Colonic mucosa (tissue), 4 donors: ENCODE measurements at regions not wholly inside any gene's neighbourhood (a gene's known extent, or its start where the extent isn't known, plus 50 kb on each side); places are given as distances from the start of the nearest gene placed in this dataset.

Experiments used
- DNase-seq: peaks from one replicate; pipeline ENCODE4 v3.0.0-alpha.2; 2020
- H3K27ac ChIP-seq: fragments of 200-600 bp; one replicate; pipeline ENCODE4 v1.8.0; 2021
- H3K27me3 ChIP-seq: fragments of 200-600 bp; one replicate; pipeline ENCODE4 v1.8.0; 2021
- H3K36me3 ChIP-seq: fragments of 200-600 bp; one replicate; pipeline ENCODE4 v1.8.0; 2021
- H3K4me1 ChIP-seq: fragments of 200-600 bp; one replicate; pipeline ENCODE4 v1.8.0; 2021; ENCODE audit warnings: mild to moderate bottlenecking
- H3K4me3 ChIP-seq: fragments of 200-600 bp; one replicate; pipeline ENCODE4 v1.8.0; 2021
- H3K9ac ChIP-seq, 2 donors: one replicate each; pipeline ENCODE4 v1.7.0; 2013; ENCODE audit warnings: control low read depth in 2 of 2, low read depth in 2 of 2, low read length in 2 of 2
- H3K9me3 ChIP-seq: fragments of 200-600 bp; one replicate; pipeline ENCODE4 v1.8.0; 2021
- CTCF ChIP-seq: fragments of 200-600 bp; IDR thresholded peaks from one replicate; pipeline ENCODE4 v1.8.0; 2022; ENCODE audit warnings: antibody characterized with exemption, mild to moderate bottlenecking
- intact Hi-C: fragments of 100-400 bp; cut with DNase I; formaldehyde crosslinking; loops from one replicate; pipeline ENCODE4 v1.14.1; 2022
- donor health status: healthy.
- donor health status: DM: no; HTN: no; CAD: no.
- donor health status: DM: no; HTN: no; CAD: no.

GRCh38 chr1:181392613-181393220, 90.6 kb upstream of the CACNA1E start:
- H3K4me3 ChIP-seq: no peak overlapping the region
- H3K27me3 ChIP-seq: no peaks in the 10 kb centered on the region
- TF ChIP-seq CTCF: no peak
- H3K9me3 ChIP-seq: no peaks in the 10 kb centered on the region
- intact Hi-C loops: no loop called here
- no peak for DNase-seq
- no peak overlapping the region for H3K27ac ChIP-seq
- H3K9ac ChIP-seq: no peak overlapping the region
- no peaks in the 10 kb centered on the region for H3K4me1 ChIP-seq
- no peaks in the 10 kb centered on the region for H3K36me3 ChIP-seq

- intact Hi-C loops: no loop called here
Observed at GRCh38 chr1:181394766-181395165, 88.6 kb upstream of the CACNA1E start.

GRCh38 chr1:181396171-181396670, 87.1 kb upstream of the CACNA1E start:
- Histone ChIP-seq H3K4me1 (no peaks in the 10 kb centered on the region), H3K4me3 (no peak overlapping the region), H3K9ac (no peak overlapping the region), H3K27me3 (no peaks in the 10 kb centered on the region), H3K9me3 (no peaks in the 10 kb centered on the region), H3K27ac (no peak overlapping the region), H3K36me3 (no peaks in the 10 kb centered on the region)
- no peak for DNase-seq
- no peak for TF ChIP-seq CTCF
- intact Hi-C loops: no loop called here

More at GRCh38 chr1:181394766-181395165, 88.6 kb upstream of the CACNA1E start:
- no peaks in the 10 kb centered on the region for H3K9me3 ChIP-seq
- H3K27ac ChIP-seq: no peak overlapping the region
- no peaks in the 10 kb centered on the region for H3K36me3 ChIP-seq
- H3K4me1 ChIP-seq: no peaks in the 10 kb centered on the region
- no peaks in the 10 kb centered on the region for H3K27me3 ChIP-seq
- DNase-seq: no peak
- no peak overlapping the region for H3K4me3 ChIP-seq
- no peak for TF ChIP-seq CTCF
- no peak overlapping the region for H3K9ac ChIP-seq

GRCh38 chr1:181396811-181397210, 86.5 kb upstream of the CACNA1E start:
- no peaks in the 10 kb centered on the region for H3K27me3 ChIP-seq
- no peaks in the 10 kb centered on the region for H3K4me1 ChIP-seq
- H3K9ac ChIP-seq: no peak overlapping the region
- DNase-seq: no peak
- no peak overlapping the region for H3K4me3 ChIP-seq
- H3K9me3 ChIP-seq: no peaks in the 10 kb centered on the region
- TF ChIP-seq CTCF: no peak
- intact Hi-C loops: no loop called here
- H3K36me3 ChIP-seq: no peaks in the 10 kb centered on the region
- no peak overlapping the region for H3K27ac ChIP-seq

- Histone ChIP-seq H3K4me3 (no peak overlapping the region), H3K36me3 (no peaks in the 10 kb centered on the region), H3K27ac (no peak overlapping the region), H3K9ac (no peak overlapping the region), H3K27me3 (no peaks in the 10 kb centered on the region), H3K9me3 (no peaks in the 10 kb centered on the region), H3K4me1 (no peaks in the 10 kb centered on the region)
- no peak for DNase-seq
- no peak for TF ChIP-seq CTCF
- intact Hi-C loops: no loop called here
Observed at GRCh38 chr1:181397845-181398244, 85.5 kb upstream of the CACNA1E start.
